Activated T-helper 9 cell treated with anti-CD3 and anti-CD28 coated beads, Interleukin-2, amount 50 U/mL, for 16 hours (primary cell): ENCODE measurements at regions not wholly inside any gene's neighbourhood (a gene's known extent, or its start where the extent isn't known, plus 50 kb on each side); places are given as distances from the start of the nearest gene placed in this dataset.
"Not testable (repeated sequence)": the region's sequence is repeated elsewhere in the genome, so short reads cannot be mapped to it uniquely, and the experiment has no call there.

ENCODE experiments used
- DNase-seq: peaks from one replicate; pipeline ENCODE4 v3.0.0-alpha.2; 2020; ENCODE audit warnings: low read depth

DNA sequence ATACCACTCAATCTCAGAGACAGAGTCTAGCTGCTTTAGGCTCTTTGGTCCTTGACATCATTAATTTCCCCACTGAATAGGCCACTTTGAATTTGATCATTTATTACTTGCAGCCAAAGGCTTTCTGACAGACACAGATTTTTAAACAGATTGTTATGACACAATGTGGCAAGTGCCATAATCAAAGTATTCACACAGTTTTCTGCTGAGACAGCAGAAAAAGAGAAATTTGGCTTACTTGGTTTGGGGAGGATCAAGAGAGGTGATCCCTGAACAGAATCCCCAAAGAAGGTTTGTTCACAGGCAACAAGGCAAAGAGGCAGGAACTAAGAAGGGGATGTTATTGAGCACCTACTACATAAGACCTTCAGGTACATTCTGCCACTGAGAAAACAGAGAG lies 138.0 kb upstream of the TOP1 start:
- no peak for DNase-seq

DNA sequence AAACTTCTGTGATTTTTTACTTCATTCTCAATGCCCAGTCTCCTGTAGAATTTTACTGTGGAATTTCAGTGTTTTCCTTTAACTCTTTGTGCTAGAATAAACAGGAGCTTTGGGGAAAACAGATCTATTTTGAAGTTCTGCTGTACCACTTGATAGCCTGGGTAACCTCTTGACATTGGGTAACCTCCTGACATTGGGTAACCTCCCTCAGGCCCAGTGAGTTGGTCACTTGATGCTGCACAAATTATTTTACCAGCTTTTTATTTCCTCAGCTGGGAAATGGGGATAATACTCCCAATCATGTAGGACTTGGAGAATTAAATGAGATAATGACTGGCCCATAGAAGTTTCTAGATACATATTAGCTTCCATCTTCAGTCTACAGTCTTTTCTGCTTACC lies 137.3 kb upstream of the TOP1 start:
- no peak for DNase-seq

DNA sequence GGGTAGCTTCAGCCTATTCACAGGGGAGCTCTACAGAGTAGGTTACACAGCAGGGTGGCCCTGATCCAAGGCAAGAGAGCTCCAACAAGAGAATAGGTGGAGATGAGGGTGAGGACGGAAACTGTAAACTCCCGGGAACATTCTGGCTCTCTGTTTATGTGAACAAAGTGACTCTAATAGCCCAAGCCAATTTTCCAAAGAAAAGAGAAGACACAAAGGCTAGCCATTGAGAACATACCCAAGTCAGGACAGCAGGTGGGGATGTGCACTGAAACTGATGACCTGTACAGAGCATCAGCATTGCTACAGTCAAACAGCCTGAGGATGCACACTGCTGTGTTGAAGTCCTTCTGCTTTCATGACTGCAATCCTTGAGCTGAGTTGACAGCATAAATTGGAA lies 136.0 kb upstream of the TOP1 start:
- DNase-seq, result no peak

DNA sequence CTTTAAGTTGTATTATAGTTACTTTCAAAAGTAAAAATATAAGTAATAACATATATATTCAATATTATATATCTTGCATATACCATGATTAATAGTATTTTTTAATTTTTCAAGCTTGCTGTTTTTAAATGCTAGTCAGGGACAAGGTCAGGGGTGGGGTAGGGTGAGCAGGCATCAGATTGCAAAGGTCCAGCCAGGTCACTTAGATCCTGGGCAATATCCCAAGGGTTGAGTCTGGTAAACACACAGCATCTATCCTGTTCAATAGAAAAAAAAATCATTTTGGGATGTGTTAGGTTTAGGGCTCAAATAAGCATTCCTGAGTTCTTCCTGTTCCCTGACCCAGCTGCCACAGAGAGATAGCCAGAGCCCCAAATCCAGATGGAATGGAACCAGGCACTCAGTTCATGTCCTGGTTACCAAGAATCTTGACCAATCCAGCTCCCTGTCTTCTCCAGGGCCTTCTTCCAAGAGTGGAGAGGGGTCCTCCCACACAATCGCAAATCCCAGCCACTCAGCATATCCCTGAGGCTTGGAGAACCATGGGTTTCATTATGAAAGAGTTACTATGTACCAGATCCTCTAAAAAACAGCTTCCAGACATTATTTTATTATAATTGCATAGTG lies 134.9 kb upstream of the TOP1 start:
- no peak for DNase-seq

DNA sequence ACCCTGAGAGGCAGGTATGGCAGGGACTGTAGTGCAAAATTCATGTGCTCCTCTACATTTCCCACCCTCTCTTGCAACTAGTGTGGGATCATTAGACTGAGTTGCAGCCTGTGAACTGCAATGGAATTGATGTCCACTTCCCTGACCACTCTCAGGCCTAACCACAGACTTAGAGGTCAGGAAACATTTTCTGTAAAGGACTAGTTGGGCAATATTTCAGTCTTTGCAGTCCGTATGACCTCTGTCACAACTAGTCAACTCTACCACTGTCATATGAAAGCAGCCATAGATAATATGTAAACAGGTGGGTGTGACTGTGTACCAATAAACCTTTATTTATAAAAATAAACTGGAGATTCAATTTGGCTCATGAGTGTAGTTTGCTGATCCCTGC lies 134.4 kb upstream of the TOP1 start:
- no peak for DNase-seq

DNA sequence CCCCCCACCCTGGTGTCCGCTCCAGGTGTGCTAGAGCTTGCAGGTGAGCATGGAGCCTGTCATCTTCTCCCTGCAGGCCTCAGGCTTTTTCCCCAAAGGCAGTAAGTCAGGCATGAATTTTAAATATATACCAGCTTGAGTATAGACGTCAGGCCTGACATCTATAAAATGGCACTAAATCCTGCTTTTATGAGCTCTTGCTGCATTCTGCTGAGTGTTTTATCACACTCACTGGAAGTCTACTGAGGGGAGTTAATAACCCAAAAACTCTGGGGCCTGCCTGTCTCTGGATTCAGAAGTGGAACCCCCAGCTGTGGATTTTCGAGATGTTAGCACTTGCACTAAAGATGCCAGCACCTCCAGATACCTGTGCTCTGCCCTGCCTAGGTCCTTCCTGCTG lies 133.4 kb upstream of the TOP1 start:
- DNase-seq, result no peak

DNA sequence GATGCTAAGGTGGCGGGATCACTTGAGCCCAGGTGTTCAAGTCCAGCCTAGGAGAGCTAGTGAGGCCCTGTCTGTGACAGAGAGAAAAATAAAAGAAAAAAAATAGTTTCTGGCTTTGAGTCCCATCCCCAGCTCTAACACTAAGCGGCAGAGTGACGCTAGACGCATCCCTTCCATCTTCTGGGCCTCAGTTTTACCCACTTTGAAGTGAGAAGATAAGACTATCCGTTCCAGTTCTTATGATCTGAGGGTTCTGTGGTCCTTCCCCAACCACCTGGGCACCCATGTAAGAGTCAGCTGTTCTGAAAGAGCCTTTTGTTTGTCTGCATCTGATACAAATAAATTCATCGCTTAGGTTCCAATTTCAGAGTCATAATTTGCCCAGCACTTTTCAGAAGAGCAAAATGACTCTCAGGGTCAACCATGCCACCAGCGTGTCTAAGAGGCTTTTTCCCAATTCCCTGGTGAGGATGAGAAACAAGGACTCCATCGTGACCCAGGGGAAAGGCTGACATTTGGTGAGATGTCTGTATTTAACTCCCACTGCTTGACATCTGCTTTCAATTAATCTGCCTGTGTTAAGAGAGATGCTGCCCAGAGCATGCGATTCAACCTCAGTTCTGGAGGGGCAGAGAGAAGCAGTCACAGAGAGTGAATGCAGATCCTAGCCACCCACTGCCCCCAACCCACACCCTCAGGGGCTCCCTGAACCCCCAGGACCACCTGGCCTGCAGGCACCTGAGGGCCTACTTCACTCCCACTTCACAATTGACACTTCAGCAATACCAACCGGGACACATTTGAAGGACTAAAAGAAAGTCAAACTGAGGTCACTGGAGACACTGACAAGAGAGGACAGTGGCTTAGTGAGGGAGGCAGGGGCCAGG lies 131.6 kb upstream of the TOP1 start:
- no peak for DNase-seq

DNA sequence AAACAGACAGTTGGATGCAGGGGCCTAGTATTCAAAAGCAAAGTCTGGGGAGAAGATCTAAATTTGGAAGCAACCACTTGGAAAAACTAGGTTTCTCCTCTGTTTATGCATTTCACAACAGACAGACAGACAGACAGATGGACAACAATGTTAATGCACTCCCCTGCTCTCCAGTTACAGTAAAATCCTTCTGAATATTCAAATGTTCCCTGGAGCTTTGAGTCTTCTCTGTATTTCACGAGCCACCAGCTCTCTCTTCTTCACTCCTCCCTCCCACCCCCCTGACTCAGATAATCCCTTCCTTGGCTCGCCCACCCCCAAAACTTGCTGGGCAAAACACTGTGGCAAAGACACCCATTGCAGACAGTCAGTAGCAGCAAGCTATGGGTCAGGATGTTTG lies 129.3 kb upstream of the TOP1 start:
- DNase-seq, result no peak

DNA sequence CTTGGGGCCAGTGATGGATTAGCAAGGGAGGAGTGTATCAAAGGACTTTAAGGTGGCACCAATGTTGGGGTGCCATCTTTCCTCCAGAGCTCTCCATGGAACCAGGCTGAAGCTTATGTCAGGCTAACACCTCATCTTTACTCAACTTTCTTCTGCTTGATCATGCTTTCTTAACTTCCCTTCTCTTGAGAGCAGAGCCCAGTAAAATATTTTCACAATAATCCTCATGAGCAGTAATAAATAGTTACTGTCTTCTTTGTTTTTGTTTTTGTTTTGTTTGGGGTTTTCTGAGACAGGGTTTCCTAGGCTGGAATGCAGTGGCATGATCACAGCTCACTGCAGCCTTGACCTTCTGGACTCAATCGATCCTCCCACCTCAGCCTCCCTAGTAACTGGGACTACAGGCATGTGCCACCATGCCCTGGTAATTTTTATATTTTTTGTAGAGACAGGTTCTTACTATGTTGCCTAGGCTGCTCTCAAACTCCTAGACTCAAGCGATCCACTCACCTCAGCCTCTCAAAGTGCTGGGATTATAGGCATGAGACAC lies 127.9 kb upstream of the TOP1 start:
- no peak for DNase-seq

DNA sequence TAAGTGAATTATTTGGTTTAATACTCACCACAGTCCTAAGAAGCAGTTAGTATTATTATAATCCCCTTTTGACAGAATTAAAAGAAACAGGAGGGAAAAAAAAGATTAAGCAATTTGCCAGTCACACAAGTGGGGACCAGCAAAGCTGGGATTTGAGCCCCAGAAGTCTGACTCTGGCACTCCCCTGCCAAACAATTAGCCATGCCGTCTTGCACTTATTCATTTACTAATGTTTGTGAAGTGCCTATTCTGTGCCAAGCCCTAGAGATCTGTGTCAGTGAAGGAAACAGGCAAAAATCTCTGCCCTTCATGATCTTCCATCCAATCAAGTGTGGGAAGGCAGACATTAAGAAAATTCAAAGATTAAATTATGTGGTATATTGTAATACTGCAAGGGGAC lies 126.0 kb upstream of the TOP1 start:
- DNase-seq, result no peak

DNA sequence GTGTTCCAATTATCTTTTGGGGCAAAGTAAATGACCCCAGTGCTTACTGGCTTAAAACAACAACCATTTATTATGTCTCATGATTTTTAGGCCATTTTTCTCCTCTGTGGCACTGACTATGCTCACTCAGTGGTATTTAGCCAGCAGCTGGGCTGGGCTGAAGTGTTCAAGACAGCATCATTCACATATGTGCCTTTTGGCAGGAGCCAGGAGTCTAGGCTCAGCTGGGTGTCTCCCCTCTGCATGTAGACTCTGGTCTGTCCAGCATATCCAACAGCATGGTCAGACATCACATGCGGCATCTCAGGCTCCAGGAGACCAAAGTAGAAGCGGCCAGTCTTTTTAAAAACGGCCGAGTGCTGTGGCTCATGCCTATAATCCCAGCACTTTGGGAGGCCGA lies 120.3 kb upstream of the TOP1 start:
- DNase-seq, result no peak

DNA sequence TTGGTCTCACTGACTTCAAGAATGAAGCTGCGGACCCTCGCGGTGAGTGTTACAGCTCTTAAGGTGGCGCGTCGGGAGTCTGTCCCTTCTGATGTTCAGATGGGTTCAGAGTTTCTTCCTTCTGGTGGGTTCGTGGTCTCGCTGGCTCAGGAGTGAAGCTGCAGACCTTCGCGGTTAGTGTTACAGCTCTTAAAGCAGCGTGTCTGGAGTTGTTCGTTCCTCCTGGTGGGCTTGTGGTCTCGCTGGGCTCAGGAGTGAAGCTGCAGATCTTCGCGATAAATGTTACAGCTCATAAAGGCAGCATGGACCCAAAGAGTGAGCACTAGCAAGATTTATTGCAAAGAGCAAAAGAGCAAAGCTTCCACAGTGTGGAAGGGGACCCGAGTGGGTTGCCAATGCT lies 119.1 kb upstream of the TOP1 start:
- not testable (repeated sequence) for DNase-seq

DNA sequence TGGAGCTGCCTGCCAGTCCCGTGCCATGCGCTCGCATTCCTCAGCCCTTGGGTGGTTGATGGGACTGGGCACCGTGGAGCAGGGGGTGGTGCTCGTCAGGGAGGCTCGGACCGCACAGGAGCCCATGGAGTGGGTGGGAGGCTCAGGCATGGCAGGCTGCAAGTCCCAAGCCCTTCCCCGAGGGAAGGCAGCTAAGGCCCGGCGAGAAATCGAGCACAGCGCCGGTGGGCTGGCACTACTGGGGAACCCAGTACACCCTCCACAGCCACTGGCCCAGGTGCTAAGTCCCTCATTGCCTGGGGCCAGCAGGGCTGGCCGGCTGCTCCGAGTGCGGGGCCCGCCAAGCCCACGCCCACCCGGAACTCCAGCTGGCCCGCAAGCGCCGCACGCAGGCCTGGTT lies 118.2 kb upstream of the TOP1 start:
- not testable (repeated sequence) for DNase-seq

DNA sequence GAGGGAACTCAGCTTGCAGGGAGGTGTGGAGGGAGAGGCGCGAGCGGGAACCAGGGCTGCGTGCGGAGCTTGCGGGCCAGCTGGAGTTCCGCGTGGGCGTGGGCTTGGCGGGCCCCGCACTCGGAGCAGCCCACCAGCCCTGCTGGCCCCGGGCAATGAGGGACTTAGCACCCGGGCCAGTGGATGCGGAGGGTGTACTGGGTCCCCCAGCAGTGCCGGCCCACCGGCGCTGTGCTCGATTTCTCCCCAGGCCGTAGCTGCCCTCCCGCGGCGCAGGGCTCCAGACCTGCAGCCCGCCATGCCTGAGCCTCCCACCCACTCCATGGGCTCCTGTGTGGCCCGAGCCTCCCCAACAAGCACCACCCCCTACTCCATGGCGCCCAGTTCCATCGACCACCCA lies 117.5 kb upstream of the TOP1 start:
- not testable (repeated sequence) for DNase-seq

DNA sequence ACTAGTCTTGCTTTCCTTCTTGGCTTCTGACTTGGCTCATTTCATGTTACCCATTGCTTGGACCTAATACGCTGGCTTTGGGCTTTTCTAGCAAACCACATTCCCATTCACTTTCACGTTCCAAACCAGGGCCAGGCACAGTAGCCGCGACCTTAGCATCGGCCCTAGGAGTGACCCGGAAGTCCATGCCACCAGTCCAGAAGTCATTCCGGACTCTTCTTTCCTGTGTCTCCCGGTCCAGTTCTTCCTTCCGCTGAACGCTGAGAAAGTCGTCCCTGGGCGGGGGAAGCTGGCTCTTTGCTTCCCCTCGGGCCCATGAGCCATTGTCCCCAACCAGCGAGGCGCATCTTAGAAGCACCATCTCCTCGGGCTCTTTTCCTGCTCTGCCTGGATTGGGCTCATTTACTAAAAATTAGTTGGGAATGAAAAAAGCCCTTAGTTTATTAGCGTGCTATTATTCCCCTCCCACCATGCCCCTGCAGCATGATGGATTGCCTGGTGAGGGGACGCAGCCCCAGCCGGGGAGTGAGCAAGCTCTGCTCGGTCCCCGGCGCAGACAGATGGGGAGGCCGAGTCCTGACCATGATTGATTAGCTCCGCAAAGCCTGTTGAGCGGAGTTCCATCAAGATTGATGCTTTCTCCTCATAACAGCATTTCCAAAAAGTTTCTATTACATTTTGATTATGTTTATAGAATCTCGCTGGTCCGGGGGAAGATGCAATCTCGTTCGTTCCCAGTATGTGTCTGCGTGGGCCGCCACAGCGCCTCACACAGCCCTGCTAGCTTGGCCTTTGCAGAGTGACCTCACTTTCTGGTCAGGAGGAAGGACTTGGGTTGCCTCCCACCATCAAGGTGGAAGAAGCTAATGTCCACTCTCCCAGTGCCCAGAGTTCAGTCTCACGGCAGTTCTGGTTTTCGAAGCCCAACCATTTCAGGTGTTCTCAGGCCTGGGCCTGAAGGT lies 115.1 kb upstream of the TOP1 start:
- no peak for DNase-seq

DNA sequence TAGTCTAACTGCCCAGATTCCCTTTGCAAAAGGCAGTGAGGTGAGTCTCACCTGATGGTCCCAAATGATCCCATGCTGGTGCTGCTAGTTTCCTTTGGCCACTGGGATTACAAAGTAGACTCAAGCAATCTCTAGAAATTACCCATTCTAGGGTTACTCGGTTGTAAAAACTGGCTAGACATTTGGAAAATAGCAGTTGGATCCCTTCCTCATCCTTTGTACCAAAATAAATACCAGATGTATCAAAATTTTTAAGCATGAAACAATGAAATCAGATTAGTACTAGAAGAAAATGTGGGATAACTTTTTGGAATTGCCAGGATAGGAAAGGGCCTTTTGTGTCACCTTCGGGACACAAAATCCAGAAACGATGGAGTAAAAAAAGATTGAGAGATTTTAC lies 112.9 kb upstream of the TOP1 start:
- DNase-seq, result no peak

DNA sequence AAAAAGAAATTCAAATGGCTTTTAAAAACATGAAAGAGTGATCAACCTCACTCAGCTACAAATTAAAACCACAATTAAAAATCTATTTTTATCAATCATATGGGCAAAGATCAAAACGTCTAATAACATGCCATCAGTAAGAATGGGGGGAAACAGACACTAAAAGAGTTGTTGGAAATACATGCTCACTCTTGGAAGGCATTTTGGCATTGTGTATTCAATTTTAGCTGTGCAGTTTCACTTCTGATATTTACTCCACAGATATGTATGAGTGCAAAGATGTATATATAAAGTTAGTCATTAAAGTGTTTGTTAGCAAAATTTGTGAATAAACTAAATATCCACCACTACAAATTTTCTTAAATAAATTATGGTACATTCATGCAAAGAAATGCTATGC lies 112.3 kb upstream of the TOP1 start:
- no peak for DNase-seq

DNA sequence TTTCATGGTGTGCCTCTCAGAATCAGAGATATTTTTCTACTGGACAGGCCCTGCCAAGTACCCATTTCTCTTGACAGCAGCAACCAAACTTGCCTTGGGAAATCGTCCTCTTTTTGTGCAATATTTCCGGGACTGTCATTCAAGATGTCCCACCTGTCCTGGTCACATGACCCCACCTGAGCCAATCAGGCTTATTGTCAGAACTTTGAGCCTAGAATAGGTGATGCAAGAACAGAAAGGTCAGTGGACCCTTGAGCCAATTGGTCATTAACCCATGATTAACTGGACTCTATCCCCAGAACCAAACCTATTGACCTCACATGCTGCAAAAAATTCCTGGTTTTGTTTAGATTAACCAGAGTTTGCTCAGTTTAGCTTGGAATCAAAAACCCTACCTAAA lies 108.3 kb upstream of the TOP1 start:
- DNase-seq, result no peak

DNA sequence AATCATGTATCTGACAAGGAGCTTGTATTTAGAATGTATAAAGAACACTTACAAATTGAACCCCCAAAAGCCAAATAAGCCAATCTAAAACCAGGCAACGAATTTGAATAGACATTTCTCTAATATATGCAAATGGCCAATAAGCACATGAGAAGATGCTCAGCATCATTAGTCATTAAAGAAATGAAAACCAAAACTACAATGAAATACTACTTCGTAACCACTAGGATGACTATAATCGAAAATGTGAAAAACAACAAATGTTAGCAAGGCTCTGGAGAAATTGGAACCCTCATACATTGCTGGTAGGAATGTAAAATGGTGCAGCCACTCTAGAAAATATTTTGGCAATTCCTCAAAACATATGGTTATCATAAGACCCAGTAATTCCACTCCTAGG lies 105.8 kb upstream of the TOP1 start:
- no peak for DNase-seq

DNA sequence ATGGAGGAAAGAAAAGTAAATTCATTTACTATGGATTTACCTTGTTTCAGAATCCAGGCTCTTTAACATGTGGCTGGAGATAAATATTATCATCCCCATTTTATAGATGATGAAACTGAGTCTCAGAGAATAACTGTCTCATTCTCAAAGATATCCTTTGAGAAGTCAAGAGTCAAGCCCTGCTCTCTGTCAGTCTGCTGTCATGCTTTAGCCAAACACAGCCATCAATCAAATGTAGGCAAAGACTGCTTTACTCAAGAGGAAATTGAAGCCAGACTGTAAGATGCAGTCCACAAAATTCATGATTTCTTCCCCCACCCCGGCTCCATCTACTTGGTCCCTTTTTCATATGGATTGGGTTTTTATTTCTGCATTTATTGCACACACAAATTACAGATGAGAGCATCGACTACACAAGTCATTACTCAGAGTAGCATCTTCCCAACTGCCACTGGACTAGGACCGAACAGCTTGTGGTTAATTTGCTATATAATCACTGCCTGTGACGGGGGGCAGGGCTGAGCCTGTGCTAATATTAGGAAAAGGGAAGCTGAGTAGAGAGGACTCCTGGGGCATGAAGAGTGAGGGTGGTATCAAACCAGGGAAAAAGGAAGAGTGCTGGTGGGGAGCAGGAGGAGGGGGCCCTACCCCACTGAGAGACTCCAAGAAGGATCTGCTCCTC lies 102.7 kb upstream of the TOP1 start:
- DNase-seq, result no peak

DNA sequence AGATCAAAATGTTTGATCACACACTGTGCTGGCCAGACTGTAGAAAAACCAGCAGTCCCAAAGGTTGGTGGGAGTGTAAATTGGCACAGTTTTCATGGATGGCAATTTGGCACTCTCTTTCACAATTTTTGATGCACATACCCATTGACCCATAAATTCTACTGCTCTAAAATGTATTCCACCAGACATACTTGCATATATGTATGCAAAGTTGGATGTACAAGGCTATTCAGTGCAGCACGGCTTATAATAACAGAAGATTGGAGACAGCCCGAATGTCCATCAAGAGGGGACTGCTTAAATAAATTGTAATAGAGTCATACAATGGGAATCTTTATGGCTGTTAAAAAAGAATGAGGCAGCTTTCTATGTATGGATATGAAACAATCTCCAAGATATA lies 101.7 kb upstream of the TOP1 start:
- DNase-seq, result no peak

DNA sequence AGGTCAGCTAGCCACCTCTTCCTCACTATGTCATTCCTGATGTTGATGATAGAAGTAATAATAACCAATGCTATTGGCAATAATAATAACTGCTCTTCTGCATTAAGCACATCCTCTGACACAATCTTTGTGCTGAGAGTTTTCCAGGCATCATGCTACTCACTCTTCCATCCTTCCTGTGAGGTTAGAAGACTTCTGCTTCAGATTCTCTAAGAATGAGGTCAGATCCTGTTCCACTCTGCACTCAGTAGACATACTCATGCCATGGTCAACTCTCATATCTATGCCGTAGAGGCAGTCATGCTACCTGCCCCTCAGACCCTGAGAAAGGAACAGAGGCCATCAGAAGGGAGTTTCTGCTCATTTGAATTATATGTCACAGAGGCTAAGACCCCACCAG lies 98.1 kb upstream of the TOP1 start:
- DNase-seq, result no peak
